NCI-H748 (cell line): ENCODE measurements at regions not wholly inside any gene's neighbourhood (a gene's known extent, or its start where the extent isn't known, plus 50 kb on each side); places are given as distances from the start of the nearest gene placed in this dataset.

Experiments
- DNase-seq: peaks from one replicate; lab custom pipeline; 2025; ENCODE audit not compliant: unreplicated experiment; lab: John Stamatoyannopoulos, UW

- DNase-seq = peak; percentile 62
Observed at GRCh38 chr6:91052473-91053450, 465.9 kb upstream of the MAP3K7 start.

GRCh38 chr6:91045161-91045560, 458.3 kb upstream of the MAP3K7 start:
- DNase-seq = no peak

- DNase-seq = no peak
Observed at GRCh38 chr6:91043751-91044150, 456.9 kb upstream of the MAP3K7 start.

- no peak for DNase-seq
Observed at GRCh38 chr6:91042656-91043055, 455.8 kb upstream of the MAP3K7 start.

GRCh38 chr6:91033964-91034363, 447.1 kb upstream of the MAP3K7 start:
- DNase-seq = no peak

GRCh38 chr6:91031581-91031980, 444.7 kb upstream of the MAP3K7 start:
- no peak for DNase-seq

GRCh38 chr6:91029211-91029610, 442.3 kb upstream of the MAP3K7 start:
- peak; percentile 90 for DNase-seq

- no peak for DNase-seq
Observed at GRCh38 chr6:91023529-91023928, 436.7 kb upstream of the MAP3K7 start.

GRCh38 chr6:91020744-91021143, 433.9 kb upstream of the MAP3K7 start:
- DNase-seq = no peak

- no peak for DNase-seq
Observed at GRCh38 chr6:91018586-91018985, 431.7 kb upstream of the MAP3K7 start.

GRCh38 chr6:91013511-91013910, 426.6 kb upstream of the MAP3K7 start:
- DNase-seq = peak; percentile 68

- DNase-seq = peak; percentile 68
Observed at GRCh38 chr6:90997076-90997475, 410.2 kb upstream of the MAP3K7 start.

GRCh38 chr6:90993770-90994169, 406.9 kb upstream of the MAP3K7 start:
- DNase-seq = no peak

- no peak for DNase-seq
Observed at GRCh38 chr6:90989763-90990162, 402.9 kb upstream of the MAP3K7 start.

GRCh38 chr6:90984066-90984465, 397.2 kb upstream of the MAP3K7 start:
- no peak for DNase-seq

- DNase-seq = no peak
Observed at GRCh38 chr6:90983462-90983861, 396.6 kb upstream of the MAP3K7 start.

GRCh38 chr6:90982581-90982980, 395.7 kb upstream of the MAP3K7 start:
- DNase-seq = no peak

- DNase-seq = no peak
Observed at GRCh38 chr6:90982051-90982450, 395.2 kb upstream of the MAP3K7 start.

- DNase-seq = no peak
Observed at GRCh38 chr6:90978046-90978445, 391.2 kb upstream of the MAP3K7 start.

GRCh38 chr6:90977513-90977912, 390.6 kb upstream of the MAP3K7 start:
- no peak for DNase-seq

- DNase-seq = no peak
Observed at GRCh38 chr6:90976341-90976740, 389.5 kb upstream of the MAP3K7 start.

GRCh38 chr6:90975741-90976140, 388.9 kb upstream of the MAP3K7 start:
- no peak for DNase-seq

GRCh38 chr6:90973188-90973587, 386.3 kb upstream of the MAP3K7 start:
- DNase-seq = no peak
